ENCODE measurements at regions not wholly inside any gene's neighbourhood (a gene's known extent, or its start where the extent isn't known, plus 50 kb on each side); places are given as distances from the start of the nearest gene placed in this dataset.

DNA sequence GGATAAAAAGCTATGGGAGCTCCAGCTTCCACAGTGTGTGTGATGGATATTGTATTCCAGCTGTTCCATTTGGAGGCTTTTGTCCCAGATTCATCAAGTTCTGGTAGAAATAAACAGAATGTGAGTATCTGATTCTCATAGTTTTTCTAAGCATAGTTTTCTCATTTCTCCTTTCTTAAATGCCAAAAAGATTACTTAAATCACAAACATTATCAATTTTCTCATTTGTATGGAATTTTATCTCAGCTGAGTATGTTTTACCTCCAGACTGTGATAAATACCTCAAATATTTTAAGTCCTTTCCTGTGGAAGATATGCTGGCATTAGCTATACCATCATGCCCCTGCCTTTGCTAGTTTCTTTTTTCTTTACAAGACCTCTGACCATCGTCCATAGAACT, 767.3 kb downstream of the TFAP2A start:
- DNase-seq, result no peak

DNA sequence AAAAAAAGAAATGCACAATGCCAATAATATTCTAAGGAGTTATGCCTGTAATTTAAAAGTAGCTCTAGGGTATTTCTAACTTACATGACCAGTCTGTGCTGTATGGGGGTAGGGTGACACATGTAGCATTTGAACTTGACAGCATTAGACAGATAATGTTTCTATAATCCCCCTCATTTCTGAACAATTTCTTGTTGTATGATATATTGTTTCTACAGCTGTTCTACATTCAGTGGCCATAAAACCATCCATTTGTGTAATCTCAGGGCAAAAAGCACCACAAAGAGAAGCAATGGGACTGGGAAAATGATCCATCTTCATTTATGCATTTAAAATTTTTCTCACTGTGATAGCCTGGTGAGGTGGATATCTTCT, 767.8 kb downstream of the TFAP2A start:
- no peak for DNase-seq

GRCh38 chr6:9646342-9647070, 768.4 kb downstream of the TFAP2A start:
- DNase-seq, result no peak

- no peak for DNase-seq
Observed at GRCh38 chr6:9638861-9639260, 776.0 kb downstream of the TFAP2A start.

DNA sequence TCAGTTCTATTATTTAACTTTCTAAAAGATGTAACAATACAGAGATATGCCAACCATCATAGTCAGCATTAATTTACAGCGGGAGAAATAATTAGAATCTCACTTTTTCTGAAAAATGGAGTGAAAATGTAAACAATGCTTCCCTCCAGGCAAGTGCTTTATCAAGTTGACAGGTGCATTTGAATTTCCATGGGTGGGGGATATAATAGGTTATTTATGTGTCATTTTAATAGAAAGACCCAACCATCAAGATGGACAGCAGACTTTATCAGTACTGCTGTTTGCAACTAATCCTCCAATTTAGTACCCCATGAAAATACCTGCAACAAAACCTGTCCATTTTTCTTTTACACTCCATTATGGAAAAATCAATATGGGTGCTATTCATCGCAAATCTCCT, 780.1 kb downstream of the TFAP2A start:
- no peak for DNase-seq

GRCh38 chr6:9632026-9632425, 782.8 kb downstream of the TFAP2A start:
- DNase-seq, result no peak

DNA sequence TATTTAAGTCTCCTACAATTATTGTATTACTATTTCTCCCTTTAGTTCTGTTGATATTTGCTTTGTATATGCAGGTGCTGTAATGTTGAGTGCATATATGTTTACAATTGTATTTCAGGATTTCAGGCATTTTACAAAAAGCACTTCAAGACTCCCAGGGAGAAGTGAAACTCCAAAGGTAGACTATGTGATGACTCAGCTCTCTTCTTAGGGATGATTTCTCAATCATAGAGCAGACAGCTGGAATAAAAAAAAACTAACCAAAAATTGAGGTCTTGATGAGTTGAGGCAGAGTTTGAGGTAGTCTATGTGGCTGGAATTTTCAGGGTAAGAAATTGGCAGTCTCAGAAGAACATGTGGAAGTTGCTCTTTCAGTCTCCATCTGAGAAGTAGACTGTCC, 786.1 kb downstream of the TFAP2A start:
- DNase-seq, result no peak

DNA sequence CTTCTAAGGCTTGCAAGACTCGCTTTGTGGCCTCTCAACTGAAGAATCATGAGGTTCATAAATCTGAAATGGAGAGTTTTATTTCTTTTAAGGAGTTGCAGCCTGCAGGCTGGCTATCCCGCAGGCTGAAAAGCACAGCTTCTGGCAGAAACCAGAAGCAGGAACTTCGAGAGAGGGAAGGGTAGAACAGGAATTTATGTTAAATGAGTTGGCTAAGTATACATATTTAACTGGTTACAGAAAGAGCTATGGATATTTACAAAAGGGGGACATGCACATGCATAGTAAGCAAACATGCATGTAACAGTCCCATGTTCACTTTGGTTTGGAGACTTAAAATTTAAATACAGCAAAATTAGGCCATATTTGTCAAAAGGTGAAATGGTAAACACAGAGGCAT, 787.0 kb downstream of the TFAP2A start:
- no peak for DNase-seq

DNA sequence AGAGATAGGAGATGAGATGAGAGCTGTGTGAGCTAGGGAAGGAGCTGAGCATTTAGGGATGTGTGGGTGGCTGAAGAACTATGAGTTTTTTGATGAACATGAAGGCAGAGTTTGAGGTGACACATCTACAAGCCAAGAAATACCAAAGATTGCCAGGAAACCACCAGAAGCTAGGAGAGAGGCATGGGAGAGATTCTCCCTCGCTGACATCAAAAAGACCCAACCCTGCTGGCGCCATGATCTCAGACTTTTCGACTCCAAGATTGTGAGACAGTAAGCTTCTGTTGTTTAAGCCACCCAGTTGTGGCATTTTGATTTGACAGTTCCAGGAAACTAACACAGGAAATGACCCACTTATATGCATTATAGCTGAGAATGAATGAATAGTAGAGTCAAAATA, 790.9 kb downstream of the TFAP2A start:
- DNase-seq, result no peak

DNA sequence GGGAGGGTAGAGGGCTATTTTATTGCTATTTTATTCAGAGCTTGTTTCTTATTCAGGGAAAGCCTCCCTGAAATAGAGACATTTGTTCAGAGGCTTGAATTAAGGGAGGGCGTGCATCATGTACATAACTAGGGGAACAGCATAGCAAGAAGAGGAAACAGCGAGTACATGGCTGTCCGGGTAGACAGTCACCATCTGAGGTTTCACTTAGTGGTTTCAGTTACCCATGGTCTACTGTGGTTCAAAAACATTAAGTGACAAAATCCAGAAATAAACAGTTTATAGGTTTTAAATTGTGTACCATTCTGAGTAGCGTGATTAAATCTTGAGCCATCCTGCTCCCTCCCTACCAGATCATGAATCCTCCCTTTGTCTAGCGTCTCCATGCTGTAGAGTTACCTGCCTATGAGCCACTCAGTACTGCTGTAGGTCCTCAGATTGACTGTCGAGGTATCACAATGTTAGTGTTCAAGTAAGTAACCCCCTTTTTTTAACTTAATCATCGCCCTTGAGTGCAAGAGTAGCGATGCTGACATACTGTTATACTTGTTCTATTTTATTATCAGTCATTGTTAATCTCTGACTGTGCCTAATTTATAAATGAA, 791.5 kb downstream of the TFAP2A start:
- DNase-seq, result no peak

DNA sequence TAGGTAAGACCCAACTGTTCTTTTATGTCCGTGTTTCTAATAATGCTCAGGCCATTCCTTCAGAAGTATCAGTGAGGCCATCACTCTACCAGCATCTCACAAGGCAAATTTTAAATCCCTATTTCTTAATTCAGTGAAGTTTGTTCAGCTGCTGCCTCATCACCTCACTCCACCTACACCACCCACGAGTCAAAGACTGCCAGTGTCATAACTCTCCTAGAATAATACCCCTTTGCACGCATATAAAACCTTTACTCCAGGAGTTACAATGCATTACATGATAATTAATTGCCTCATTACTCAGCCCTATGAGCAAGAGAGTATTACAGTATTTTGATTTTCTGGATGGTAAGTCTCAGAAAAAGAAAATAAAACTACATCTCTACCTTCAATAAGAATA, 793.6 kb downstream of the TFAP2A start:
- no peak for DNase-seq

GRCh38 chr6:9620687-9621086, 794.2 kb downstream of the TFAP2A start:
- DNase-seq, result no peak

DNA sequence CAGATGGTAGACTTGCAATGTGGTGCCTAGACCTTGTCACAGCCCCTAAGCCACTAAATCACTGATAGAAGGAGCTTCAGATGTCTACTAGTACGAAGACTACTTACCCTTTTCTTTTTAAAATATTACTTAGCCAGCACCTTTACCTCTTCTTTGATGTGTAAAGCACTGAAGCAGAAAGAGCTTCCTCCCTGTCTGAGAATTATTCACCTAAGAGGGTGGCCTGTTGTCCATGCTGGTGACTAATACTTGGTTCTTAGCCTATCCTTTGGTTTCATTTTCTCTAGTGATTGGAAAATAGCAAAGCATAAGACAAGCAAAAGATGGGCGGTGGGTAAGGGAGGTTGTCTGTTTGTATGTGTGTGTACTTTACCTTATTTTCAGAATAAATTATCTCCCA, 794.6 kb downstream of the TFAP2A start:
- DNase-seq, result no peak

GRCh38 chr6:9614778-9615177, 800.1 kb downstream of the TFAP2A start:
- DNase-seq, result no peak

DNA sequence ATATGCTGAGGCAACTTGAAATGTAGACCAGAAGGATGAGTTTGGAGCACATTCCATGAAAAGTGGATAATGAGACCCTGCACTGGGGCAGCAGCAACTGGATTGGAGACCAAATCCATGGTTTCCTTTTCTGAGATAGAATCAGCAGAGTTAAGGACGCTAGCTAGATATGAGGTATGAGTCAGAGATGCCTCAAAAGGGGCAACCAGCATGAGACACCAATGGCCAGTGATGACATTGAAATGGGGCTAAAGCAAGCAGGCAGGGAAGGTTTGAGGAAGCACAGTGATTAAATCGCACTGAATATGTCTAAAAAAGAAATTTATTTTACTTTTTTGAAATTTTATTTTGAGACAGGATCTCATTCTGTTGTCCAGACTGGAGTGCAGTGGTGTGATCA, 802.4 kb downstream of the TFAP2A start:
- no peak for DNase-seq

GRCh38 chr6:9610620-9611415, 804.1 kb downstream of the TFAP2A start:
- no peak for DNase-seq

DNA sequence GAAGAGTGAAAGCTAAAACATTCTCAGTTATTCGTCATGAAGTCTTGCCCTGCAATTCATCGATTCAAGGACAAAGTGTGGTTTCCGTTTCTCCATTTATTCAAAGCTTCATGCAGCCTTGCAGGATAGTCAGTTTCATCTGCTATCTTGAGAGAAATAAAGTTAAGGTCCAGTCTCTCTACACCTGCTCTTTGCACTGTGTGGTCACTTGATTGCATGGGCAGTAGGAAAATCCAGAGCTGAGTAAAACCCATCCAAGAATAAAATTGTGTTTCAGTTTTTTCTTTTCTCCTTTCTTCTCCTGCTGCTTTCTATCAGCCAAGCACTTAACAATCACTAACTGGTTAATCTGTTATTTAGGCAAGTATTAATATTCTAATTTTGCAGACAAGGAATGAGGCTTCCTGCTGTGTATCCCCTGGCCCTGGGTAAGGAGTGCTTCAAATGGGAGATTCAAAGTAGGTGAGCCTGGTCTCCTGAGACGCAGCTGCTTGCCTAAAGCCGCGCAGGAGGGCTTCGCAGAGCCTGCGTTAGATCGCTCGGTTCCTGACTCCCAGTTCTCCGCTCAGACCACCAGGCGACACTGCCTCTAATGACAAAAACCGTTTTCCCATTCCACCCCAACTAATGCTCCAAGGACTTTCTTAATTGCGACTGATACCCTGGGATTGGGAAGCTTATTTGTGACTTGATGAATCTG, 808.3 kb downstream of the TFAP2A start:
- no peak for DNase-seq

GRCh38 chr6:9594746-9595145, 820.1 kb downstream of the TFAP2A start:
- no peak for DNase-seq

DNA sequence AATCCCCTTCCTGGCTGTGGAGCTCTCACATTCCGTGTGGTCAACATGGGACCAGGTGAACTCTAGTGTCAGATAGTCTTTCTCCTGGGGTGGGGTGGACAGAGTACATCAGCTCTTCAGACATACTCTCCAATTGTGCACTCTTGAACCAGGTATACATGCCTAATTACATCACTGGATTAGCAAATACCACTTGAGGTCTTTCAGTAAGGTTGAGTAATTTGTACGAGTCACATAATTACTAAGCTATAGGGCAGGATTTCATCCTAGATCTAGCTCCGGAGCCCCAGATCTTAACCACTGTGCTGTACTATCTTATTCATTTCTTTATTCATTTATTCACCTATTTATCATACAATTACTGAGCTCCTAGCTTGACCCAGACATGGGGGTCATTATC, 821.3 kb downstream of the TFAP2A start:
- no peak for DNase-seq

- DNase-seq, result no peak
Observed at GRCh38 chr6:9583753-9584352, 831.0 kb downstream of the TFAP2A start.

DNA sequence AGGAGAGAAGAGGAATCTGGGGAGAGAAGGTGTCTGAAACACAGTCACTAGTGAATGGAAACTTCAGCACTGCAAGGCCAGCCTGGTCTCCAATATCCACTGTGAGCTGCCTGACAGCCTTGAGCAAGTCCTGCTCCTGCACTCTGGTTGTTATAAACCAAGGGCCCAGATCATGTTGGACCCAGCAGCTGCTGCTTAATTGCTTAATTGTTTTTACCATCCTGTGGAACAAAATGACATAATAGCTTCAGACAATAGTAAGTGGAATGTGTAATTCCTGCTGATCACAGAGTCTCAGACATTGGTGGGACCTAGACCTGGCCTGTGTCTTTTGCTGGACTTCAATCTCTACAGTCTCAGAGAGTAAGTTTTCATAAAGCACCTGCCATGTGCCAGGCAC, 833.7 kb downstream of the TFAP2A start:
- DNase-seq, result no peak

GRCh38 chr6:9576521-9576920, 838.4 kb downstream of the TFAP2A start:
- no peak for DNase-seq

- no peak for DNase-seq
Observed at GRCh38 chr6:9566096-9566495, 848.8 kb downstream of the TFAP2A start.

Data from NK-92 treated with Interleukin-12 subunit alpha and Interleukin-12 subunit beta, amount 100 ng/mL, for 24 hours (cell line).